NB4 (cell line): ENCODE measurements at regions not wholly inside any gene's neighbourhood (a gene's known extent, or its start where the extent isn't known, plus 50 kb on each side); places are given as distances from the start of the nearest gene placed in this dataset.
"Not testable (repeated sequence)": the region's sequence is repeated elsewhere in the genome, so short reads cannot be mapped to it uniquely, and the experiment has no call there.

Source experiments
- DNase-seq: peaks from one replicate; pipeline ENCODE4 v3.0.0; 2010; ENCODE audit warnings: low read depth
- H3K4me3 ChIP-seq: one replicate; pipeline ENCODE4 v1.5.1; 2011; ENCODE audit warnings: mild to moderate bottlenecking, low read depth, low read length, moderate library complexity
- CTCF ChIP-seq: IDR thresholded peaks from one replicate; pipeline ENCODE4 v1.5.1; 2012; ENCODE audit warnings: low read depth, low read length
- MAX ChIP-seq: IDR thresholded peaks from 2 replicates; pipeline ENCODE4 v1.6.1; 2011; ENCODE audit warnings: low read depth, low read length
- MYC ChIP-seq: IDR thresholded peaks from 2 replicates; pipeline ENCODE4 v1.6.1; 2011; ENCODE audit warnings: low read depth, low read length
- POLR2A ChIP-seq: IDR thresholded peaks from 2 replicates; pipeline ENCODE4 v1.6.1; 2011; ENCODE audit warnings: mild to moderate bottlenecking; ENCODE audit not compliant: insufficient read length; ENCODE audit errors: extremely low read depth

- H3K4me3 ChIP-seq, result no peak overlapping the region
- TF ChIP-seq POLR2A, result no peak
- TF ChIP-seq MYC, result no peak
- TF ChIP-seq MAX, result no peak
- TF ChIP-seq CTCF, result no peak
- DNase-seq, result no peak
Observed at GRCh38 chr2:71922091-71922490, 225.6 kb downstream of the CYP26B1 start.

- H3K4me3 ChIP-seq, result not testable (repeated sequence)
- 0 out of 2 replicates have a peak, but pooled peaks have one; percentile 4 for TF ChIP-seq MAX
- DNase-seq, result peak; percentile 94
Observed at GRCh38 chr2:71920819-71921218, 226.8 kb downstream of the CYP26B1 start.

DNA sequence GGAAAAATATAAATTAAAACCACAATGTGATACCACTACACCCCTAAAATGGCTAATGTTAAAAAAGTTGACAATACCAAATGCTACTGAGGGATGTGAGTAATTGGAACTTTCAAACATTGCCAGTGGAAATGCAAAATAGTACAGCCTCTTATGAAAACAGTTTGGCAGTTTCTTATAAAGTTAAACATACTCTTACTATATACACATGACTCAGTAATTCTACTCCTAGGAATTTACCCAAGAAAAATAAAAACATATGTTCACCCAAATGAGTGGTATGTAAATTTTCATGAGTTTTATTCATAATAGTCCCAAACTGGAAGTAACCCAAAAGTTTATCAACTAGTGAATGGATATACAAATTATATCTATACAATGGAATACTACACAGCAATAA lies 228.0 kb downstream of the CYP26B1 start:
- DNase-seq, result no peak
- H3K4me3 ChIP-seq, result no peak overlapping the region
- TF ChIP-seq POLR2A (no peak), CTCF (no peak), MYC (no peak), MAX (no peak)

- DNase-seq, result no peak
- H3K4me3 ChIP-seq, result no peak overlapping the region
- TF ChIP-seq POLR2A, result no peak
- no peak for TF ChIP-seq CTCF
- no peak for TF ChIP-seq MYC
- TF ChIP-seq MAX, result no peak
Observed at GRCh38 chr2:71910277-71910676, 237.4 kb downstream of the CYP26B1 start.

GRCh38 chr2:71908798-71909197 lies 238.9 kb downstream of the CYP26B1 start:
- no peak overlapping the region for H3K4me3 ChIP-seq
- no peak for TF ChIP-seq CTCF
- TF ChIP-seq POLR2A, result no peak
- TF ChIP-seq MYC, result no peak
- no peak for TF ChIP-seq MAX
- DNase-seq, result no peak

DNA sequence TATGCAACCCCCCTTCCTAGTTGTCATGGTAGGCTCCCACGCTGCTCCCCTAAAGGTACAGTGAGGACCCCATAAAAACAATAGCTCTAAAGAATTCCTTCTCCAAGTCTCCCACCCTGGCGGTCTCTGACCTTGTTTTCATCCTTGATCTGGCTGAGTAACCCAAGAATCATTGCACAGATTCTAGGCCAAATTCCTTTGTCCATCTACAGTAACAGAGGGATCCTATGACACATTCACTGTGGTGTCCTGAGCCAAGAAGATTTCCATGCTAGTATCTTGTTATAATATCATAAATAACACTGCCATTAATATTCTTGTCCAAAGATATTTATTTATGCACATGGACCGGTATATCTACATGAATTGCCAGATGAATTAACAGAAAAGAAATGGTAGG lies 240.2 kb downstream of the CYP26B1 start:
- H3K4me3 ChIP-seq, result no peak overlapping the region
- TF ChIP-seq MYC (no peak), MAX (no peak), POLR2A (no peak), CTCF (no peak)
- no peak for DNase-seq
